A172 (cell line): ENCODE measurements at regions not wholly inside any gene's neighbourhood (a gene's known extent, or its start where the extent isn't known, plus 50 kb on each side); places are given as distances from the start of the nearest gene placed in this dataset.
A peak's percentile ranks its signal among the peaks of the same experiment; 100 is the strongest.
"Not testable (repeated sequence)": the region's sequence is repeated elsewhere in the genome, so short reads cannot be mapped to it uniquely, and the experiment has no call there.

Source experiments
- DNase-seq: peaks from one replicate; pipeline ENCODE4 v3.0.0-alpha.2; 2015; ENCODE audit warnings: low spot score

DNA sequence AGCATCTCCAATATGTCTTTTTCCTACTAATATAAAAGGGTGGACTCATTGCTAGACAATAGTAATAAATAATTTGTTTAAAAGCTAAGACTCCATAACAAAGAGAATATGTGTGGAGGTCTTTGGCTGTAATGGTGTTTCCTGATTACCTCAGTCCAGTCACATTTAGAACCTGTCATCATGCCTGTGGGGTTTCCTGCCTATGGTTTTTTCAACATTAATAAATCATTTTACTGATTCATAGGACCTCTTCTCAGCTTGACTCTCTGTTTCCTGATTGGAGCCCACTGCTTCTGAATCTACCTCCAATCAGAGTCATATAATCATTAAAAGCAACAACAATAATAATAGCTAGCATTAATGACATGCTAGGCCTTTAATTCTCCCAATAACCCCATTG, 52.4 kb upstream of the GNAI1 start:
- DNase-seq = no peak

DNA sequence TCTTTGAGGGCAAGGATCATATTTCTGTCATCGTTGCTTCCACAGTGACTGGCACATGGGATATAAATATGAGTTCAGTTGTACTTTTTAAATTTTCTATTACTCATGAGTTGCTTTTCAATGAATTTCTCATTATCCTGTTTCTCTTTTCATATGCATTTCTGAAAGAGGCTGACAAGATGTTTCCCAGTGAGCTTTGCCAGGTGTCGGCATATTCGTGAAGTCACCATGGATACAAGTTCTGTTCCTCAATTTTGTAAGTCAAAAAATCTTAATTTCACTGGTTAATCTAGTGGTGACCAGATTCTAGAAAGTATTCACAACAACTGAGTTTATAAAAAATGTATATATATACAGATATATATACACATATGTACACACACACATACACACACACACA, 55.7 kb upstream of the GNAI1 start:
- no peak for DNase-seq

DNA sequence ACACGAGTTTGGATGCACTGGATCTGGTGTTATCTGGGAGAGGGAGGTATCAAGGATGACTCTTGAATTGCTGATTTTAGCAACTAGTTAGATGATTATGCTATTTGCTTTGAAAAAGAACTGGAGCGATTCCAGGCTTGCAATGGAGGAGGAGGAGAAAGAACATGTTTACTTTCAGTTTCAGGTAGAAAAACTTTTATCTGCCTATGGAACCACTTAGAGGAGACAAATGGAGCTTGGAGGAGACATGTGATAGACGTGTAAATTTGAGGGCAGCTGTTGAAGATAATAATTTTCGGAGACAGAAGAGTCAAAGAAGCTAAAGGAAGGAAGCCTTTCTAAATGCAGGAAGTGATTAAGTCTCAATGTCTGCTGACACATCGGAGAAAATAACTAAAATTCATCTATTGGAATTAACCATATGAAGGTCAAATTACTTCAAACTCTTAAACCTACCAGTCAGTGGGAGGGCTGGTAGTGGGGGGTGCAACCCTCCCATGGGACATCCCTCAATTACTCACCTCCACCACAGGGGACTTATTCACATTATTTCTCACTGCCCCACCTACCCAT, 56.4 kb upstream of the GNAI1 start:
- DNase-seq = peak; percentile 31

DNA sequence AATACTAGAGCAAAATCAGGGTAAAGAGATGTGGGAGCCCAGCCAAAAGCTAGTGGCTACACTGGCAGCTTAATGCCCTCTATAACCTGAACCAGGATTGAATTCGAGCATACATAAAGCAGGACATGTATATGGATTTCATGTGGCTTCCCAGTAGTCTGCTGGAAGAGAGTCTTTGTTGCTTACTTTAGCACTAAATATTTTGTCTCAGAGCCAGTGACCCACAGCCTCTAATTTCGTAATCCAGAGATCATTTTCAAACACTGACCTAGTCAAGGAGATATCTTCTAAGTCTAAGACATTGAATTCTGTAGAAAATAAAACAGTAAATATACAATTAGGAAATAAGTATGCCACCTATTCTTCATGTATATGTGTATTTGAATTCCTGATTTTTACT, 64.2 kb upstream of the GNAI1 start:
- DNase-seq = no peak

DNA sequence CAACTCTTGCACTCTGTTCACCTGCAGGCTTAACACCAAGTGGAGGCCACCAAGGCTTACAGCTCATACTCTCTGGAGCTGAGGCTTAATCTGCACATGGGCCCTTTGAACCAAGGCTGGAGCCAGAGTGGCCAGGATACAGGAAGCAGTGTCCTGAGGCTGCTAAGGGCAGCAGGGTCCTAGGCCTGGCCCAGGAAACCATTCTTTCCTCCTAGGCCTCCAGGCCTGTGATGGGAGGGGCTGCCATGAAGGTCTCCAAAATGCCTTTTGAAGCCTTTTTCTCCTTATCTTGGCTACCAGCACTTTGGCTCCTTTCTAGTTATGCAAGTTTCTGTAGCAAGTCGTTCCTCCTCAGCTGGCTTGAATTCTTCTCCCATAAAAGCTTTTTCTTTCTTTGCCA, 68.0 kb upstream of the GNAI1 start:
- DNase-seq = no peak

DNA sequence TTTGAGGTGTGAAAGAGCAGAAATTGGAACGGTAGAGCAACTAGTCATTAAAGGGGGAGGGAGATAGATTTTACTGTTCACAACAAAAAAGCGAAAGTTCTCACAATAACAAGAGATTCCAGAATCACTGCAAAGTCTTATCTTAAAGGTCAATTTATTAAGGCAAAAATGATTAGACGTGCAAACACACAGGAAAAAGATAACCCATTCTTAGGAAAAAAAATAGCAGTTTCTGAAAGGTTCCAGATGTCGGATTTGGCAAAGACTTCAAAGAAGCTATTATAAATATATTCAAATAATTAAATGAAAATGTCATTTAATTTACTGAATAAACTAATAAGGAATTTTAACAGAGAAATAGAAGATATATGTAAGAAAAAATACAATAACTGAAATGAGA, 70.8 kb upstream of the GNAI1 start:
- DNase-seq = no peak

DNA sequence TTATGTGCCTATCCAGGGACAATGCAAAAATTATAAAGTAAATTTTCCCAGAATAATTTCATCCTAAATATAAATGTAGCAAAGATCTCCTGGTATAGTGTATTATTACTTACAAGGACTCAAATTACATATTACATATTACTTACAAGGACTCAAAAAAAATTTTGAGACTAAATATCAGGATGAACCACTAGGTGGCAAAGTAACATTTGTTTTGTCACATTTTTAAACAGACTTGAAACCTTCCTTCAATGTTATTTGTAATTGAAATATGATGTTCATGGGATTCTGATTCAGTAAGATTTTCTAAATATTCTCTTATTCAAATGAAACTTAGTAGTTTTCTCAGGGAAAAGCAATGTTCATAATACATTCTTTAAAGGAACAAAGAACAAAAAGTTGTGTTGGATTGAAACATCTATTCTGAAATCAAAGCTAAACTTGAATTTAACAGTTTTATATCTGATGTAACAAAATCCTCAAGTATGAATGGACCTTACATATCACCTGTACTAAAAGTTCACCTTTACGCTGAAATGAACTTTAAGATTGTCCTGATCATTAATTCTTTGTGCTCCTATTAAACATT, 74.3 kb upstream of the GNAI1 start:
- DNase-seq = peak; percentile 67

DNA sequence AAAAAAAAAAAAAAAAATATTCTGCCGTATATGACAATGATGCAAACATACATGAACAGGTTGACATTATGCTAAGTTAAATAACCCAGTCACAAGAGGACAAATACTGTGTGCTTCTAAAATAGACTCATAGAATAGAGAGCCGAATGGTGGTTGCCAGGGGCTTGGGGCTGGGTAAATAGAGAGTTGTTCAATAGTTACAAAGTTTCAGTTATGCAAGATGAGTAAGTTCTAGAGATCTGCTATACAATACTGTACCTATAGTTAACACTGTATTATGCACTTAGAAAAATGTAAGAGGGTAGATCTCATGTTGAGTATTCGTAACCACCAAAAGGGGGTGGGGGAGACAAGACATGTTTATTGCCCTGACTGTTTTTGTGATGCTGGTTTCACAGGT, 77.1 kb upstream of the GNAI1 start:
- no peak for DNase-seq

DNA sequence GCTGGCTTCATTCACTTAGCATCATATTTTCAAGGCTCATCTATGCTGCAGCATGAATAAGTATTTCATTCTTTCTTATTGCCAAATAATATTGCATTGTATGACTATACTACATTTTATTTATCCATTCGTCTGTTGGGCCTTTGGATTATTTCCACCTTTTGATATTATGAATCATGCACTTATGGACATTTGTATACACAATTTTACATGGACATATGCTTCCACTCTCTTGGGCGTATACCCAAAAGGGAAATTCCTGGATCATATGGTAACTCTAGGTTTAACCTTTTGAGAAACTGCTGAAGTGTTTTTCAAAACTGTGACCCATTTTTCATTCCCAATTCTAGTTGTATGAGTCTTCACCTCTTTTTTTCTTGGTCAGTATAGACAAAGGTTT, 80.3 kb upstream of the GNAI1 start:
- DNase-seq = no peak

DNA sequence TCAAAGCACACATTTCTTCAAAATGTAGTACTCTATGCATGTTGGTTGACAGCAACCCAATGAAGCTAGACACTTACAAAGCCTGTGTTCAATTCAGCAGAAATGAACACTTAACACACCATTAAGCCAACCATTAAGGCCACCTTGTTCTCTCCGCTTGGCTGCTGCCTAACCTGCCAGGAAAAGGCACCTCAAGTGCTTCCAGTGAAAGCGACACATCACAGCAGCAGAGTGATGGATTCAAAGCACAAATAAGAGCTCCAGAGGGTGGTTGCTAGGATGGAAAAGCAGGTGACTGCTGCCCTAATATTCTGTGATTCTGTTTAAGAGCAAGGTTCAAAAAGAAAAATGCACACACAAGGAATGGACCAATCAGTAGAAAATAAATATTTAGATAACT, 81.5 kb upstream of the GNAI1 start:
- no peak for DNase-seq

DNA sequence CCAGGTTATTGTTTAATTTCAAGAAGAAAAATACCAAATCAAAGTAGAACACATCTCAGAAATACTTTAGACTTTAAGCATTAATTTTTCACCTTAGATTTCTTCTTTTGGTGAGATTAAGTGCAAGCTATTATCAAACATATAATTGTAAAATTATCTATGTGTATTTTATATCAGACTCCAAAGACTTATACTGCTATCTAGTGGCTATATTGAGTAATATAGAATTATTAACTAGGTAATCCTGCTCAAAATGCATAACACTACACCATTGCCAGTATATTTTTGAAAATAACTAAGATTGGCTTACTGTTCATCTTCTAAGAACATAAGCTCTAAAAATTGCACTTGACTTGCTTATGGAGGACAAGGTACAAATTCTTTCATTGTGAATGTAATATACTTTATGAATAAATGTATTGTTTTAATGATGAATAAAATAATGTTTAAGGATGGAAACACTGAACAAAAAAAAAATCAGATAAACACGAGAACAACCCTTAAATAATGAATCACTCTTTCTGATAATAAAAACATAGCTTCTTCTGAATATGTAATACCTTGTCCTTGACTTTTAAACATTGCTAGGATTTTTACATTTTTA, 86.7 kb upstream of the GNAI1 start:
- DNase-seq = no peak

DNA sequence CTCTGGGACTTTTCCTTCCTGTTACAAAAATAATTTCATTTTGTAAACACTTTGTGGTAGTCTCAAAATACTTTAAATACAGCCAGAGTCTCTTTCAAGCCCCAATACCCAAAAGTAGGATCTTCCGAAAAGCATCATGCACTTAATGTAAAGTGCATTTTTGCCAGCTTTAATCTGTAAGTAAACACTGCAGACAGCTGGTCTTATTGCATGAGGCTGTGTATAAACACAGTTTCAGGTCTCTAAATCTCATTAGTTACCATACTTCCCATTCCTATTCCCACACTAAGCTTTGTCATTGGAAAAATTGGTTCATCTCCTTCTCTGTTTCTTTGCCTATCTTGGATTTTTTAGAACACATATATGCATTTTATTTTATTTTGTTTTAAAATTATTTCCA, 87.6 kb upstream of the GNAI1 start:
- no peak for DNase-seq

DNA sequence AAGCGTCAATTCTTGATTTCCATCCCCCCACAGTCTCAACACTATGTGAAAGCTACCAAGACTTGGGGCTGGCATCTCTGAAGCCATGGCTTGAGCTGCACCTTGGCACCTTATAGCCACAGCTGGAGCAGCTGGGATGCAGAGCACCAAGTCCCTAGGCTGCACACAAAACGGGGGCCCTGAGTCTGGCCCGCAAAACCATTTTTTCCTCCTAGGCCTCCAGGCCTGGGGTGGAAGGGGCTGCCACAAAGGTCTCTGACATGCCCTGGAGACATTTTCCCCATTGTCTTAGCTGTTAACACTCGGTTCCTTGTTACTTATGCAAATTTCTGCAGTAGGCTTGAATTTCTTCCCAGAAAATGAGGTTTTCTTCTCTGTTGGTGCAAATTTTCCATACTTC, 89.8 kb upstream of the GNAI1 start:
- no peak for DNase-seq

DNA sequence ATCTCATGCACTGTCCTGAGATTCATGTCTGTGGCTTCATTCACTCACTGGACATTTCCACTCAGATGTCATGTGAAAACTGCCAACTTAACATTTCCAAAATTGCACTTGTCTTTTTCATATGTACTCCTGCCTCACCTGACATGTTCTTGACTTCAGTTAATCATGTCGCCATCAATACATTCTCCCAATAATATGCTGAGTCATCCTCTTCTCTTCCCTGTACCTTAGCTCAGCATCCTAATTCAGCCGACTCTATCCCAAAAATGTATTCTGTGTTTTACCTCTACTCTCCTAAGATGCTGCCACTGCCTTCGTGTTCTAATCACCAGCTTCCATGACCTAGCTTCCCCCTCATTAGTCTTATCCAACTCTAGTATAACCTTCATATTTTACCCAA, 93.9 kb upstream of the GNAI1 start:
- DNase-seq = no peak

DNA sequence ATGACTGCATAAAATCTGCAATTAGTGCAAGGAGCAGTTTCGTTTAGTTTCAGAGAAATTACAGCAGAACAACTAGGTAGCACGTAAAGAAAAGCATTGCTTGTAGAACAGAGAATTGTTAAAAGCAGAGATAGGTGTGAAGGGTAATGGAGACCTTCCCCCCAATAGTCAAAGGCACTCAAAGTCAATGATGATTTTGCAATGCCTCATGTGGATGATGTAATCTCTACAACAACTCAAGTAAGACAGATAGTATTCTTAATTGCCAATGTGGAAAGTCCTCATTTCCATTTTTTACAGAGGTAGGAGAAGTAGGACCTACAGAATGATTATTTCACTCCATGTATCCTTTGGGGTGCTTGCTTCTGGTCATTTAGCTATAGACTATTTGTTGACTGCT, 94.3 kb upstream of the GNAI1 start:
- no peak for DNase-seq

DNA sequence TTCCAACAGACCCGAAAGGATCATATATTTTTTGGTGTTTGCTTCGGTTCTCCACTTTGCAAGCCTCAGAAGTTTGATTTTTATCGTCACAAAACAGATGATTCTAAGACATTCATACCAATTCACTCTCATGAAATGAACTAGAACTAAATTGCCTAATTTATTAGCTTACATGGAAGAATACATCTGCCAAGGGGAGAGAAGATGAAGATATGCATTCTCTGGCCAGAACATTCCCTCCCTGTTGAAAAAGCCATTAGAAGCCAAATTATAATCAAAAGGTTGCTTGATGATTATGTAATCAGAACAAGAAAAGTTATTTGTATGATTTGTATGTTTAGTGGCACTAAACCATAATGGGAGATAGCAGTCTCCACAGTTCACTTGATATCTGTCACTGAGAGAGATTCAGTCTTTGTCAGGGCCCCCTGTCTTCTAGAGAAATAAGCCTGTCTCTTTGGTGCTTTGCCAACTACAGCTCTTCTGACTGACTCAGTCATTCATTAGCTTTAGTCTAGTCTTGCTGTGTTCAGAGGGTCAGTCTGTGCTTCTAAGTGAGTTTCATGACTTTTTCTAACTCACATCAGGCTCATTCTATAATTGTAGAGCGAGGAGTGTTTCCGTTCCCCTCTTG, 95.3 kb upstream of the GNAI1 start:
- no peak for DNase-seq

DNA sequence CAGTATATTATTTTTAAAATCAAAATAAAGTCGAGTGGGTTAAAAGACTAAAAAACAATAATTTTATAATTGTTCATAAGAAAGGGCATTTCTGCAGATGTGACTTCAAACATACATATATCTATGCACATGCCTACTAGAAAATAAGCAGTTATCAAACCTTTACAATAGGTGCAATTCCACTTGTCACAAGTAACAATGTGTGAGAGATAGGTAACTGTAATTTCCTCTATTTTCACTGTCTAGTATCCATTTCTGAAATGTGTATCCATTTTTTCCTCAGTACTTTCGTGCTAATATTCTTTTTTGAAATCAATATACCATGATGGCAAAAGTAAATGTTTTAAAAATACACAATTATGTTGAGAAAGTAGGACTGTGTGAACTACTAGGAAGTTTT, 96.9 kb upstream of the GNAI1 start:
- DNase-seq = no peak

DNA sequence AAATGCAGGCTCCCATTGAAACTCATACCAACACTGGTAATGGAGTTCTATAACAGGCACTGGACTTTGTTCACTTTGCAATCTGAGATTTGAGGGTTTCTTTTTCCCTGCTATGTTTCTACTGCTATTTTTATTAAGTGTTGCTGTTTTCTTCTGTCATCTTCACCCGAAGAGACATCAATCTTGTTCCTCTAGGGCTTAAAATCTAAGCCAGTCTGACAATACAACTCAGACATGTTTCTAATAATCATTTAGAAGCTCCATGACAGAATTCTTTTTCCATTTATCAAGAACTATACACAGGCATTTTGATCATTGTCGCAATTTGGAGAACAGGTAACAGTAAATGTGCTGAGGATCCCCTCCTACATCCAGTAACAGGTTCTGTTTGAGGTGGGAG, 98.5 kb upstream of the GNAI1 start:
- no peak for DNase-seq

DNA sequence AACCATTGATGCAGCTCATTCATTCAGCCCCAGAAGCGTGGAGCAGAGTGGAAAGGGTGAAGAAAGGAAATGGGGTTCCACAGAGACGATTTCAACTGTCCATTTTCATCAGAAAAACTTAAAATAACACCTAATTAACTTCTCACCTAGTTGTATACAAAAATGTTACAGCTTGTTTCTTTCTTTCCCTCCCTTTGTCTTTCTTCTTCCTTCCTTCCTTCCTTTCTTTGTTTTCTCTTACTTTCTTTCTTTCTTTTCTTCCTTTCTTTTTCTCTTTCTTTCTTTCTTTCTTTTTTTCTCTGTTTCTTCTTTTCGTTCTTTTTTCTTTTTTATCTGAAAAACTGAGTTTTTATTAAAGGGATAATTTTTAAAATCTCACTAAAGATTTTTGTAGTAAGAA, 105.9 kb upstream of the GNAI1 start:
- DNase-seq = no peak

DNA sequence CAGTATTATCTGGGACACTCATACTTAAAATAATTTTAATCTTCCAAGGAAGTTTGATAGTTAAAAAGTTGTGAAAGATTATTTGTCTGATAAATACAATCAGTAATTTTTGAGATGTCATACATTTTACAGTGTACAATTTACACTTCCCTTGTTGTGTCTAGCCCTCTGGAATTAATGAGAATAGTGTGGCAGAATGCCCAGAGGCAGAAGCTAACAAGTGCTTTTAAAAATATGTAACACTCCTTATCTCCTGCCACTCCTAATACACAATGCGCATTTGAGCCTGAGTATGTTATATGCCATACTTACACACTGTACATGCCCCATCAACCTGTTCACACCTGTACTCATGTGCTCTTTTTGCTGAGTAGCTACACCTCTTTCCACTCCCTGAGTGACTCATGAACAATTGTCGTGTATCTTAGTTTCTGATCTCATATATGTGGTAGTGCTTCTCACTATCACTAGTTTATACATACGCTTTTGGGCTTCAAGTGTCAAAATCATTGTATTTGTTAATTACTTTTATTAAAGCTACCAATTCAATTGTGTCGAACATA, 106.9 kb upstream of the GNAI1 start:
- no peak for DNase-seq

DNA sequence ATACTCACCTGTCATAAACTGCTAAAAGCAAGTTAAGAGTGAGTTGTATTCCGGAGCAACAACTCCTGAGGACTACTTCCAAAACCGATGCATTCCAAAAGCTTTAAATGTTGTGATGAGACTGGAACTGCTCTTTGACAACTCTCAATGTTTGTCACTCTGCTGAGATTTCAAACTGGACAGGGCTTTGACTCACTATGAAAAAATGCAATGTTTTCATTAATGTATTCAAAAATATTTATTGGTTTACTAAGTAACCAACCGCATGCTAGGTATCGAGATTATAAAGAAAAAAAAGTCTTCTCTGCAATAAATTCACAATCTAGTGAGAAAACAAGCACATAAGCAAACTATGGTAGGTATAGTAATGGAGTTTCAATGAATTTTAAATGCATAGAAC, 107.9 kb upstream of the GNAI1 start:
- no peak for DNase-seq

DNA sequence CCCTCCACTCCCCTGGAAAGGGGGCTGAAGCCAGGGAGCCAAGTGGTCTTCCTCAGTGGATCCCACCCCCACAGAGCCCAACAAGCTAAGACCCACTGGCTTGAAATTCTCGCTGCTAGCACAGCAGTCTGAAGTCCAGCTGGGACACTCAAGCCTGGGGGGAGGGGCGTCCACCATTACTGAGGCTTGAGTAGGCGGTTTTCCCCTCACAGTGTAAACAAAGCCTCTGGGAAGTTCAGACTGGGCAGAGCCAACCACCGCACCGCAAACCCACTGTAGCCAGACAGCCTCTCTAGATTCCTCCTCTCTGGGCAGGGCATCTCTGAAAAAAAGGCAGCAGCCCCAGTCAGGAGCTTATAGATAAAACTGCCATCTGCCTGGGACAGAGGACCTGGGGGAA, 114.4 kb upstream of the GNAI1 start:
- not testable (repeated sequence) for DNase-seq

DNA sequence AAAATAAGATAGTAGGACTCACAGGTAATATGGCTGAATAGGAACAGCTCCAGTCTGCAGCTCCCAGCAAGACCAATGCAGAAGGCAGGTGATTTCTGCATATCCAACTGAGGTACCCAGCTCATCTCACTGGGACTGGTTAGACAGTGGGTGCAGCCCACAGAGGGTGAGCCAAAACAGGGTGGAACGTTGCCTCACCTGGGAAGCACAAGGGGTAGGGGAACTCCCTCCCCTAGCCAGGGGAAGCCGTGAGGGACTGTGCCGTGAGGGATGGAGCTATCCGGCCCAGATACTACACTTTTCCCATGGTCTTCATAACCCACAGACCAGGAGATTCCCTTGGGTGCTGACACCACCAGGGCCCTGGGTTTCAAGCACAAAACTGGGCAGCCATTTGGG, 114.8 kb upstream of the GNAI1 start:
- DNase-seq = not testable (repeated sequence)
